ENCODE measurements at regions not wholly inside any gene's neighbourhood (a gene's known extent, or its start where the extent isn't known, plus 50 kb on each side); places are given as distances from the start of the nearest gene placed in this dataset.

DNA sequence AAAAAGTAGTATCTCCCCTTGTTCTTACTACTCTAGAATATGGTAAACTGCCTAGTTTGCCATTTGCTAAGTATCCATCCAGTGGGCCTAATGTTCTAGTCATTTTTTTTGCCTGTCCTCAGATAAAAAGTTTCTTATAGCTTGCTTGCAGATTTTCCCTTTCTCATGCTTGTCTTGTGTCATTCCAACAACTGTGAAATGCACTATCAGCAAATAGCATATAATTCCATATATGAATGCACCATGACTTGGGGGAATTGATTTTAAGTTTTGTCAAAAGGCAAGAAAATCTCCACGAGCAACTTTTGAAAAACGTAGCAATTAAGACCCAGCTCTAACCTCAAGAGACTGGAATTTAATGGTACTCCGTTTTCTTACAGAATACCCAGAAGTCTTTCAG, 286.2 kb upstream of the GPR149 start:
- no peak for ATAC-seq
- Histone ChIP-seq H3K9me3 (no peaks in the 10 kb centered on the region), H3K27me3 (no peaks in the 10 kb centered on the region), H3K36me3 (no peaks in the 10 kb centered on the region), H3K4me1 (peaks cover 0 to 10% (median 0%) of the 10 kb centered on the region in 12 donors), H3K27ac (no peak overlapping the region), H3K4me3 (no peak overlapping the region)
- DNase-seq: no peak
- intact Hi-C loops (cut with DNase I): no loop called here
- TF ChIP-seq, protein P1, sequence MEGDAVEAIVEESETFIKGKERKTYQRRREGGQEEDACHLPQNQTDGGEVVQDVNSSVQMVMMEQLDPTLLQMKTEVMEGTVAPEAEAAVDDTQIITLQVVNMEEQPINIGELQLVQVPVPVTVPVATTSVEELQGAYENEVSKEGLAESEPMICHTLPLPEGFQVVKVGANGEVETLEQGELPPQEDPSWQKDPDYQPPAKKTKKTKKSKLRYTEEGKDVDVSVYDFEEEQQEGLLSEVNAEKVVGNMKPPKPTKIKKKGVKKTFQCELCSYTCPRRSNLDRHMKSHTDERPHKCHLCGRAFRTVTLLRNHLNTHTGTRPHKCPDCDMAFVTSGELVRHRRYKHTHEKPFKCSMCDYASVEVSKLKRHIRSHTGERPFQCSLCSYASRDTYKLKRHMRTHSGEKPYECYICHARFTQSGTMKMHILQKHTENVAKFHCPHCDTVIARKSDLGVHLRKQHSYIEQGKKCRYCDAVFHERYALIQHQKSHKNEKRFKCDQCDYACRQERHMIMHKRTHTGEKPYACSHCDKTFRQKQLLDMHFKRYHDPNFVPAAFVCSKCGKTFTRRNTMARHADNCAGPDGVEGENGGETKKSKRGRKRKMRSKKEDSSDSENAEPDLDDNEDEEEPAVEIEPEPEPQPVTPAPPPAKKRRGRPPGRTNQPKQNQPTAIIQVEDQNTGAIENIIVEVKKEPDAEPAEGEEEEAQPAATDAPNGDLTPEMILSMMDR (IDR thresholded peaks at IDR 0.05): no peak
- TF ChIP-seq POLR2A (IDR thresholded peaks at IDR 0.05): no peak
- 81 to 85% (median 84%) methylated on average over 3 of the region's 3 CpGs for WGBS, 4 donors

DNA sequence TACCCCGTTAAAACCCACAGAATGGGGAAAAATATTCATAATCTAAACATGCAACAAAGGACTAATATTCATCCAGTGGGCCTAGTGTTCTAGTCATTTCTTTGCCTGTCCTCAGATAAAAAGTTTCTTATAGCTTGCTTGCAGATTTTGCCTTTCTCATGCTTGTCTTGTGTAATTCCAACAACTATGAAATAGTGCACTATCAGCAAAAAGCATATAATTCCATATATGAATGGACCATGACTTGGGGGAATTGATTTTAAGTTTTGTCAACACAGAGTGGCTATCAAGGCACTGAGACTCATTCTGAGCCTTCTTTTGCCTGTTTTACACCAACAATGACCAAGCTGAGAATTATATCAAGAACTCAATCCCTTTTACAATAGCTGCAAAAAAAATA, 278.6 kb upstream of the GPR149 start:
- 71 to 83% (median 80%) methylated on average over 1 of the region's 1 CpG for WGBS, 4 donors

DNA sequence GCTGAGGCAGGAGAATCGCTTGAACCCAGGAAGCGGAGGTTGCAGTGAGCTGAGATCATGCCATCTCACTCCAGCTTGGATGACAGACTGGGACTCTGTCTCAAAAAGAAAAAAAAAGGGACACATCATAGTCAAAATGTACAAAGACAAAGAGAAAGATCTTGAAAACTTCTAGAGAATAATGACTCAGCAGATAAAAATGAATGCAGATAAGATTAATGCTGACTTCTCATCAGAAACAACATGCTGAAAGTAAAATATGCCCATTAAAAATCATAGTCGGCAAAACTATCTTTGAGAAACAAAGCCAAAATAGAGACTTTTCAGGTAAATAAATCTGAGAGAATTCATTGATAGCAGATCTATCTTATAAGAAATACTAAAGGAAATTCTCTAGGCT, 271.1 kb upstream of the GPR149 start:
- Histone ChIP-seq H3K9me3 (no peaks in the 10 kb centered on the region), H3K4me3 (no peak overlapping the region), H3K27ac (no peak overlapping the region), H3K36me3 (no peaks in the 10 kb centered on the region), H3K27me3 (peaks cover 0 to 5% (median 0%) of the 10 kb centered on the region in 9 donors), H3K4me1 (no peaks in the 10 kb centered on the region)
- ATAC-seq: no peak
- intact Hi-C loops (cut with DNase I): no loop called here
- no peak for TF ChIP-seq POLR2A (IDR thresholded peaks at IDR 0.05)
- TF ChIP-seq, protein P1 (IDR thresholded peaks at IDR 0.05): no peak
- WGBS, 4 donors: 85 to 92% (median 89%) methylated on average over 3 of the region's 3 CpGs
- no peak for DNase-seq

More for the DNA sequence above, 278.6 kb upstream of the GPR149 start:
- Histone ChIP-seq H3K4me3 (no peak overlapping the region), H3K27ac (no peak overlapping the region), H3K9me3 (peaks cover 0 to 12% (median 0%) of the 10 kb centered on the region in 12 donors), H3K27me3 (no peaks in the 10 kb centered on the region), H3K36me3 (no peaks in the 10 kb centered on the region), H3K4me1 (no peaks in the 10 kb centered on the region)
- no peak for TF ChIP-seq POLR2A (IDR thresholded peaks at IDR 0.05)
- TF ChIP-seq, protein P1 (IDR thresholded peaks at IDR 0.05): no peak
- no peak for DNase-seq
- no peak for ATAC-seq
- intact Hi-C loops (cut with DNase I): no loop called here

DNA sequence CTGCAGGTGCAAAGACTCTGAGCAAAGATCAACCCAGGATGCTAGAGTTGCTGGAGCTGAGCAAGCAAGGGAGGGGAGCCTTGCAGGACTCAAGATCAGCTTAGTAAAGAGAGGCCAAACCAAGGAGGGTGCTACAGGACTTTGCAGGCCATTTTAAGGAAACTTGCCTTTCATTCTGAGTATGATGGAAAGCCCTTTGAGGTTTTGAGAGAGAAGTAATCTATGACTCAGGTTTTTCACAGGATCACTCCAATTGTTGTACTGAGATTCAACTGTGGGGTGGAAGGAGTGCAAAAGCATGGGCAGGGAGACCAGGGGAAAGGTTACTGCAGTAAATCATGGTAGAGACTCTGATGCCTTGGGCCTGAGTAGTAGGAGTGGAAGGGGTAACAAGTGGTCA, 260.4 kb upstream of the GPR149 start:
- Histone ChIP-seq H3K4me1 (no peaks in the 10 kb centered on the region), H3K27me3 (no peaks in the 10 kb centered on the region), H3K9me3 (no peaks in the 10 kb centered on the region), H3K4me3 (no peak overlapping the region), H3K27ac (no peak overlapping the region), H3K36me3 (no peaks in the 10 kb centered on the region)
- DNase-seq: no peak
- intact Hi-C loops (cut with DNase I): no loop called here
- TF ChIP-seq POLR2A (IDR thresholded peaks at IDR 0.05): no peak
- TF ChIP-seq, protein P1 (IDR thresholded peaks at IDR 0.05): no peak
- ATAC-seq: no peak
